ENCODE measurements at regions not wholly inside any gene's neighbourhood (a gene's known extent, or its start where the extent isn't known, plus 50 kb on each side); places are given as distances from the start of the nearest gene placed in this dataset.

DNA sequence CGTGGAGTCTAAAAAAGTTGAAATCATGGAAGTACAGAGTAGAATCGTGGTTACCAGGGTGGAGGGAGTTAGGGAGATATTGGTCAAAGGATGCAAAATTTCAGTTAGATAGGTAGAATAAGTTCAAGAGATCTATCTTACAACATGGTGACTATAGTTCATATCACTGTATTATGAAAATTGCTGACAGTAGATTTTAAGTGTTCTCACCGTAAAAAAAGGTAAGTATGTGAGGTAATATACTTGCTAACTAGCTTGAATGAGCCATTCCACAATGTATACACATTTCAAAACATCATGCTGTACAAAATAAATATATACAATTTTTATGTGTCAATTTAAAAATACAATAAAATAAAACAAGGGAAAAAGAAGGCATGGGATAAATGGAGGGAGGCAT, 392.1 kb downstream of the CAAP1 start:
- TF ChIP-seq, protein P1, sequence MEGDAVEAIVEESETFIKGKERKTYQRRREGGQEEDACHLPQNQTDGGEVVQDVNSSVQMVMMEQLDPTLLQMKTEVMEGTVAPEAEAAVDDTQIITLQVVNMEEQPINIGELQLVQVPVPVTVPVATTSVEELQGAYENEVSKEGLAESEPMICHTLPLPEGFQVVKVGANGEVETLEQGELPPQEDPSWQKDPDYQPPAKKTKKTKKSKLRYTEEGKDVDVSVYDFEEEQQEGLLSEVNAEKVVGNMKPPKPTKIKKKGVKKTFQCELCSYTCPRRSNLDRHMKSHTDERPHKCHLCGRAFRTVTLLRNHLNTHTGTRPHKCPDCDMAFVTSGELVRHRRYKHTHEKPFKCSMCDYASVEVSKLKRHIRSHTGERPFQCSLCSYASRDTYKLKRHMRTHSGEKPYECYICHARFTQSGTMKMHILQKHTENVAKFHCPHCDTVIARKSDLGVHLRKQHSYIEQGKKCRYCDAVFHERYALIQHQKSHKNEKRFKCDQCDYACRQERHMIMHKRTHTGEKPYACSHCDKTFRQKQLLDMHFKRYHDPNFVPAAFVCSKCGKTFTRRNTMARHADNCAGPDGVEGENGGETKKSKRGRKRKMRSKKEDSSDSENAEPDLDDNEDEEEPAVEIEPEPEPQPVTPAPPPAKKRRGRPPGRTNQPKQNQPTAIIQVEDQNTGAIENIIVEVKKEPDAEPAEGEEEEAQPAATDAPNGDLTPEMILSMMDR (IDR thresholded peaks at IDR 0.05), result no peak
- no peak for TF ChIP-seq POLR2A (IDR thresholded peaks at IDR 0.05)

Measured in testis (tissue), 2 donors.